ENCODE measurements at regions not wholly inside any gene's neighbourhood (a gene's known extent, or its start where the extent isn't known, plus 50 kb on each side); places are given as distances from the start of the nearest gene placed in this dataset.
"Not testable (repeated sequence)": the region's sequence is repeated elsewhere in the genome, so short reads cannot be mapped to it uniquely, and the experiment has no call there.

- DNase-seq: no peak
Measured at GRCh38 chr7:125098377-125098970, 168.8 kb upstream of the POT1 start.

GRCh38 chr7:125090596-125090995 lies 161.0 kb upstream of the POT1 start:
- no peak for DNase-seq

- no peak for DNase-seq
Measured at GRCh38 chr7:125089171-125089570, 159.5 kb upstream of the POT1 start.

GRCh38 chr7:125088555-125088954 lies 158.9 kb upstream of the POT1 start:
- no peak for DNase-seq

GRCh38 chr7:125085084-125085483 lies 155.5 kb upstream of the POT1 start:
- DNase-seq: no peak

GRCh38 chr7:125084196-125084595 lies 154.6 kb upstream of the POT1 start:
- no peak for DNase-seq

GRCh38 chr7:125074141-125074540 lies 144.5 kb upstream of the POT1 start:
- no peak for DNase-seq

GRCh38 chr7:125065546-125065945 lies 135.9 kb upstream of the POT1 start:
- DNase-seq: no peak

- no peak for DNase-seq
Measured at GRCh38 chr7:125065001-125065400, 135.4 kb upstream of the POT1 start.

GRCh38 chr7:125061776-125062397 lies 132.3 kb upstream of the POT1 start:
- no peak for DNase-seq

- not testable (repeated sequence) for DNase-seq
Measured at GRCh38 chr7:125061083-125061745, 131.6 kb upstream of the POT1 start.

- no peak for DNase-seq
Measured at GRCh38 chr7:125059861-125060456, 130.3 kb upstream of the POT1 start.

GRCh38 chr7:125057963-125058362 lies 128.3 kb upstream of the POT1 start:
- no peak for DNase-seq

GRCh38 chr7:125055376-125055775 lies 125.8 kb upstream of the POT1 start:
- DNase-seq: no peak

GRCh38 chr7:125046767-125047166 lies 117.1 kb upstream of the POT1 start:
- no peak for DNase-seq

GRCh38 chr7:125033506-125033905 lies 103.9 kb upstream of the POT1 start:
- no peak for DNase-seq

GRCh38 chr7:125032943-125033342 lies 103.3 kb upstream of the POT1 start:
- no peak for DNase-seq

- no peak for DNase-seq
Measured at GRCh38 chr7:125030756-125031387, 101.2 kb upstream of the POT1 start.

- DNase-seq: no peak
Measured at GRCh38 chr7:125025620-125026019, 96.0 kb upstream of the POT1 start.

GRCh38 chr7:125020801-125021200 lies 91.2 kb upstream of the POT1 start:
- no peak for DNase-seq

GRCh38 chr7:125010540-125010939 lies 80.9 kb upstream of the POT1 start:
- no peak for DNase-seq

GRCh38 chr7:124996778-124997177 lies 67.2 kb upstream of the POT1 start:
- no peak for DNase-seq

GRCh38 chr7:124992851-124993562 lies 63.4 kb upstream of the POT1 start:
- DNase-seq: no peak
